SK-N-MC (cell line): ENCODE measurements at regions not wholly inside any gene's neighbourhood (a gene's known extent, or its start where the extent isn't known, plus 50 kb on each side); places are given as distances from the start of the nearest gene placed in this dataset.

Experiments used
- EZH2 ChIP-seq: fragments of 200-600 bp; sonication (generic); IDR thresholded peaks from one replicate; pipeline ENCODE4 v1.6.1; 2017; ENCODE audit warnings: antibody characterized with exemption
- FOXP2 ChIP-seq: optimal IDR thresholded peaks from 2 replicates; pipeline ENCODE3; 2011; ENCODE audit warnings: mild to moderate bottlenecking, moderate library complexity; ENCODE audit not compliant: insufficient read depth; ENCODE audit errors: extremely low read length, control extremely low read depth
- POLR2AphosphoS5 ChIP-seq: IDR thresholded peaks from 2 replicates; pipeline ENCODE4 v1.6.1; 2012; ENCODE audit warnings: mild to moderate bottlenecking, low read depth, low read length, borderline replicate concordance

DNA sequence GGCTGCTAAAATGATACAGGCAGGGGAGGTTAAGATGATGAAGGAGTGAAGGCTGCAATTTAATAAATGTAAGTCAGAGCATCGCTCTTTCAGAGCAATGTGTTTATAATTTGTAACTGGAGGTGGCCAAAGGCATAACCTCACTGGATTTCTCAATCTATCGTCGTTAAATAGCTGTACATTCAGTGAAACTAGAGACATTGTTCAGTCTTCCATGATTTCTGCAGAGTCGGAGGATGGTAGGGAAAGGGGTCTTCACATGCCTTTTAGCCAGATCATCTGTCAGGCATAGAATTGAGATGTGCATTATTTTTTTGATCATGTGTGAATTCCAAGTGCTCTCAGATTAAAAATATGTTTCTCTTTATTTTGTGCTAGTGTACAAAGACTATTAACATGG, 315.4 kb downstream of the OXSM start:
- TF ChIP-seq EZH2: no peak
- no peak for TF ChIP-seq POLR2AphosphoS5
- no peak for TF ChIP-seq FOXP2
